ENCODE measurements at regions not wholly inside any gene's neighbourhood (a gene's known extent, or its start where the extent isn't known, plus 50 kb on each side); places are given as distances from the start of the nearest gene placed in this dataset.

GRCh38 chr1:60141276-60141675 lies 67.7 kb upstream of the C1orf87 start:
- no peak for DNase-seq (ENCODE audit: low read depth, low spot score)

GRCh38 chr1:60137406-60137805 lies 63.8 kb upstream of the C1orf87 start:
- no peak for DNase-seq (ENCODE audit: low read depth, low spot score)

GRCh38 chr1:60136395-60136794 lies 62.8 kb upstream of the C1orf87 start:
- no peak for DNase-seq (ENCODE audit: low read depth, low spot score)

GRCh38 chr1:60134716-60135115 lies 61.1 kb upstream of the C1orf87 start:
- no peak for DNase-seq (ENCODE audit: low read depth, low spot score)

GRCh38 chr1:60133848-60134247 lies 60.3 kb upstream of the C1orf87 start:
- peak; percentile 70 for DNase-seq (ENCODE audit: low read depth, low spot score)

GRCh38 chr1:60133000-60133673 lies 59.6 kb upstream of the C1orf87 start:
- DNase-seq (ENCODE audit: low read depth, low spot score) = peak; percentile 85

GRCh38 chr1:60132108-60132507 lies 58.5 kb upstream of the C1orf87 start:
- DNase-seq (ENCODE audit: low read depth, low spot score) = no peak

- DNase-seq (ENCODE audit: low read depth, low spot score) = peak; percentile 37
Observed at GRCh38 chr1:60130703-60131102, 57.1 kb upstream of the C1orf87 start.

GRCh38 chr1:60129911-60130310 lies 56.3 kb upstream of the C1orf87 start:
- DNase-seq (ENCODE audit: low read depth, low spot score) = peak; percentile 53

- DNase-seq (ENCODE audit: low read depth, low spot score) = no peak
Observed at GRCh38 chr1:60126723-60127122, 53.2 kb upstream of the C1orf87 start.

Measured in astrocyte of the hippocampus (primary cell).